Neural cell (in vitro differentiated cells): ENCODE measurements at regions not wholly inside any gene's neighbourhood (a gene's known extent, or its start where the extent isn't known, plus 50 kb on each side); places are given as distances from the start of the nearest gene placed in this dataset.

ENCODE experiments used
- H2AFZ ChIP-seq: fragments of 200-600, 300-800 bp; sonication (generic), shearing (Covaris generic); 2 replicates; pipeline ENCODE4 v1.6.0; 2014; ENCODE audit warnings: low read depth, mild to moderate bottlenecking, antibody characterized with exemption, low read length, moderate library complexity
- H3F3A ChIP-seq: fragments of 200-600 bp; shearing (Covaris generic); 2 replicates; pipeline ENCODE4 v1.6.1; 2016; ENCODE audit warnings: mild to moderate bottlenecking, moderate library complexity, mixed read lengths, antibody characterized with exemption, low read length; ENCODE audit not compliant: insufficient read depth, poor library complexity, severe bottlenecking
- H3K27ac ChIP-seq: fragments of 200-600, 300-800 bp; sonication (generic), shearing (Covaris generic); 2 replicates; pipeline ENCODE4 v1.5.1; 2014; ENCODE audit warnings: mild to moderate bottlenecking, low read length, moderate library complexity
- H3K27me3 ChIP-seq: fragments of 300-800, 200-600 bp; sonication (generic), shearing (Covaris generic); 2 replicates; pipeline ENCODE4 v1.6.0; 2014; ENCODE audit warnings: mild to moderate bottlenecking, low read depth, low read length, moderate library complexity; ENCODE audit not compliant: insufficient read depth
- H3K36me3 ChIP-seq: fragments of 300-800, 200-600 bp; sonication (generic), shearing (Covaris generic); 2 replicates; pipeline ENCODE4 v1.5.1; 2014; ENCODE audit warnings: mild to moderate bottlenecking, antibody characterized with exemption, low read length, moderate library complexity; ENCODE audit not compliant: insufficient read depth
- H3K4me2 ChIP-seq: fragments of 300-800, 200-600 bp; sonication (generic), shearing (Covaris generic); 2 replicates; pipeline ENCODE4 v1.6.0; 2014; ENCODE audit warnings: mild to moderate bottlenecking, low read length
- H3K4me3 ChIP-seq: fragments of 300-800, 200-600 bp; sonication (generic), shearing (Covaris generic); 2 replicates; pipeline ENCODE4 v1.5.1; 2014; ENCODE audit warnings: mild to moderate bottlenecking, low read length, moderate library complexity
- H3K79me2 ChIP-seq: fragments of 200-600 bp; shearing (Covaris generic); replicated peaks from 2 replicates; pipeline ENCODE4 v1.6.0; 2014; ENCODE audit warnings: mild to moderate bottlenecking, low read length, moderate library complexity; ENCODE audit not compliant: insufficient read depth
- H3K9ac ChIP-seq: fragments of 300-800, 200-600 bp; sonication (generic), shearing (Covaris generic); 2 replicates; pipeline ENCODE4 v1.6.1; 2016; ENCODE audit warnings: mild to moderate bottlenecking, low read length, mixed read lengths
- H3K9me2 ChIP-seq: fragments of 200-600 bp; shearing (Covaris generic); 2 replicates; pipeline ENCODE4 v1.6.1; 2016; ENCODE audit warnings: mild to moderate bottlenecking, low read length, mixed read lengths; ENCODE audit not compliant: insufficient read depth
- H3K9me3 ChIP-seq: fragments of 200-600, 300-800 bp; sonication (generic), shearing (Covaris generic); 2 replicates; pipeline ENCODE4 v1.6.1; 2016; ENCODE audit warnings: mild to moderate bottlenecking, mixed run types, low read length, moderate library complexity, mixed read lengths
- H4K20me1 ChIP-seq: fragments of 200-600 bp; shearing (Covaris generic); 2 replicates; pipeline ENCODE4 v1.6.1; 2016; ENCODE audit warnings: mild to moderate bottlenecking, mixed run types; ENCODE audit not compliant: insufficient read depth
- CTCF ChIP-seq: fragments of 450-650 bp; IDR thresholded peaks from 2 replicates; pipeline ENCODE4 v1.5.1; 2014; ENCODE audit warnings: antibody characterized with exemption, mild to moderate bottlenecking, moderate library complexity; ENCODE audit not compliant: poor library complexity, severe bottlenecking
- EP300 ChIP-seq: fragments of 450-650 bp; conservative IDR thresholded peaks from 2 replicates; pipeline ENCODE4 v1.6.1; 2014; ENCODE audit warnings: antibody characterized with exemption, mild to moderate bottlenecking, moderate library complexity; ENCODE audit not compliant: poor library complexity, severe bottlenecking
- EZH2 ChIP-seq: fragments of 200-600, 300-800 bp; shearing (Covaris generic), sonication (generic); IDR thresholded peaks from 2 replicates; pipeline ENCODE4 v1.6.1; 2014; ENCODE audit warnings: antibody characterized with exemption, low read length, borderline replicate concordance, mild to moderate bottlenecking; ENCODE audit not compliant: insufficient read depth, poor library complexity, severe bottlenecking
- MXI1 ChIP-seq: fragments of 450-650 bp; conservative IDR thresholded peaks from 2 replicates; pipeline ENCODE4 v1.6.1; 2014; ENCODE audit warnings: antibody characterized with exemption, mild to moderate bottlenecking; ENCODE audit not compliant: poor library complexity, severe bottlenecking
- POLR2AphosphoS5 ChIP-seq: IDR thresholded peaks from 2 replicates; pipeline ENCODE4 v1.6.1; 2012
- RAD21 ChIP-seq: fragments of 450-650 bp; conservative IDR thresholded peaks from 2 replicates; pipeline ENCODE4 v1.6.1; 2014; ENCODE audit warnings: antibody characterized with exemption, mild to moderate bottlenecking, moderate library complexity
- REST ChIP-seq: IDR thresholded peaks from 2 replicates; pipeline ENCODE4 v1.6.1; 2012; ENCODE audit warnings: borderline replicate concordance
- SMC3 ChIP-seq: fragments of 450-650 bp; conservative IDR thresholded peaks from 2 replicates; pipeline ENCODE4 v1.6.1; 2014; ENCODE audit warnings: antibody characterized with exemption, mild to moderate bottlenecking, moderate library complexity; ENCODE audit not compliant: poor library complexity
- TAF1 ChIP-seq: IDR thresholded peaks from 2 replicates; pipeline ENCODE4 v1.6.1; 2012; ENCODE audit warnings: low read depth

- Histone ChIP-seq H3K79me2 (no peaks in the 10 kb centered on the region), H3F3A (no peaks in the 10 kb centered on the region), H3K4me3 (no peak overlapping the region), H3K9ac (no peak overlapping the region), H3K27me3 (no peaks in the 10 kb centered on the region), H4K20me1 (no peaks in the 10 kb centered on the region), H2AFZ (no peak overlapping the region), H3K4me2 (no peak overlapping the region), H3K9me2 (no peaks in the 10 kb centered on the region), H3K27ac (no peak overlapping the region), H3K9me3 (no peaks in the 10 kb centered on the region), H3K36me3 (no peaks in the 10 kb centered on the region)
- no peak for TF ChIP-seq RAD21
- no peak for TF ChIP-seq MXI1
- TF ChIP-seq CTCF: no peak
- no peak for TF ChIP-seq SMC3
- no peak for TF ChIP-seq REST
- TF ChIP-seq EP300: no peak
- TF ChIP-seq EZH2: no peak
Observed at GRCh38 chr4:24143741-24144140, 253.9 kb upstream of the PPARGC1A start.

- no peak overlapping the region for H3K4me2 ChIP-seq
- H3K79me2 ChIP-seq: no peaks in the 10 kb centered on the region
- no peak overlapping the region for H3K9ac ChIP-seq
- no peaks in the 10 kb centered on the region for H3K9me3 ChIP-seq
- no peak overlapping the region for H3K4me3 ChIP-seq
- no peak overlapping the region for H3K27ac ChIP-seq
- H3K27me3 ChIP-seq: no peaks in the 10 kb centered on the region
- H2AFZ ChIP-seq: no peak overlapping the region
- no peaks in the 10 kb centered on the region for H3K9me2 ChIP-seq
- no peak for TF ChIP-seq EZH2
- TF ChIP-seq TAF1: no peak
- TF ChIP-seq RAD21: no peak
- no peak for TF ChIP-seq SMC3
- no peak for TF ChIP-seq REST
- TF ChIP-seq MXI1: no peak
- TF ChIP-seq POLR2AphosphoS5: no peak
- no peak for TF ChIP-seq EP300
- no peak for TF ChIP-seq CTCF
- no peaks in the 10 kb centered on the region for H3K36me3 ChIP-seq
- no peaks in the 10 kb centered on the region for H3F3A ChIP-seq
- no peaks in the 10 kb centered on the region for H4K20me1 ChIP-seq
Observed at GRCh38 chr4:24141836-24142235, 252.0 kb upstream of the PPARGC1A start.
